SKM-1 treated with dmso at 0.1 percent for 144 hours (cell line): ENCODE measurements at regions not wholly inside any gene's neighbourhood (a gene's known extent, or its start where the extent isn't known, plus 50 kb on each side); places are given as distances from the start of the nearest gene placed in this dataset.
"Not testable (repeated sequence)": the region's sequence is repeated elsewhere in the genome, so short reads cannot be mapped to it uniquely, and the experiment has no call there.

Experiments
- DNase-seq: peaks from one replicate; lab custom pipeline; 2025; ENCODE audit not compliant: unreplicated experiment; lab: John Stamatoyannopoulos, UW

DNA sequence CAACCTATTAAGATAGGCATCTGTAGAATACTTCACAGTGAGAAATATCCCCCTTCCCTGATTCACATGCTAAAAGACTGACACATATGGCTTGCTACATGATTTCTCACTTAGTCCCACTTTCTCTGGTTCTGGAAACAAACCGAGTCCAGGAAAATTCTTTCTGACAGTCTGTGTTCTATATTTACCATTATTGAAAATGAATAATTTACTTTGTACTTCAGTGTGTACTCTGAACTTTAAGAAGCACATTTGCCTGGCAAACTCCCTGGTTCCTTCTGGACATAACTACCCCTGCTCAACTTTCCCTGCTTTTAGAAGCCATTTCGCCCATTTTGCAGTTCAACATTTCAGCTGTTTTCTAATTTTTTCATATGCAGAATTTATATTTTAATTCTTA, 53.6 kb downstream of the APCS start:
- no peak for DNase-seq

GRCh38 chr1:159646687-159647086, 59.1 kb downstream of the APCS start:
- peak; percentile 100 for DNase-seq

DNA sequence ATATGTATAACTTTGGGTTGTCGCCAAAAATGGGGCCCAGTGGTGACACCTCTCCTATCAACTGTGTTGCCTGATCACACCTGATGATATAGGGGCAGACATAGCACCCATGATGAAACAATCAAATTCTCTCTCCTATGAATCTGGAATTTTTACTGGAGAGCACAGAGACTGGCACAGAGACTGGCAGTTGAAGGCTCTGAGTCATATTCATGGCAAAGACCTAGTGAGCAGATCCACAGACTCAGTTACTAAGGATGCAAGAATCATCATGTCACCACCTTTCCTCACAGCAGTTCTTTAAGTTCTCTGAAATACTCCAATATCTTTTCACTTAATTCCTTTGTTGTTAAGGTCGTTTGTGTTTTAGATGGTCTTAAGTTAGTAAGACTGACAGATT, 60.0 kb downstream of the APCS start:
- no peak for DNase-seq

GRCh38 chr1:159652506-159652905, 61.9 kb downstream of the CRP start:
- DNase-seq, result no peak

- DNase-seq, result no peak
Observed at GRCh38 chr1:159653201-159653600, 61.2 kb downstream of the CRP start.

- DNase-seq, result not testable (repeated sequence)
Observed at GRCh38 chr1:159657477-159657876, 56.9 kb downstream of the CRP start.
